HepG2 (cell line): ENCODE measurements at regions not wholly inside any gene's neighbourhood (a gene's known extent, or its start where the extent isn't known, plus 50 kb on each side); places are given as distances from the start of the nearest gene placed in this dataset.

Source experiments
- NBN ChIP-seq: fragments of 450-650 bp; conservative IDR thresholded peaks from 2 replicates; pipeline ENCODE4 v1.6.1; 2017
- POLR2AphosphoS5 ChIP-seq: IDR thresholded peaks from 2 replicates; pipeline ENCODE4 v1.6.1; 2012; ENCODE audit warnings: low read depth, low read length
- PPARG ChIP-seq: conservative IDR thresholded peaks from 2 replicates; pipeline ENCODE4 v1.6.1; 2016; ENCODE audit warnings: missing biosample characterization, missing genetic modification reagents
- ZNF263 ChIP-seq: sonication (generic); formaldehyde crosslinking; IDR thresholded peaks from 2 replicates; pipeline ENCODE4 v1.4.0; 2020; ENCODE audit warnings: missing genetic modification reagents
- TF ChIP-seq, protein P1 (sequence below): sonication (generic); formaldehyde crosslinking; IDR thresholded peaks from 2 replicates; pipeline ENCODE4 v1.4.0; 2020; ENCODE audit warnings: missing genetic modification reagents
- TF ChIP-seq, protein P2 (sequence below): IDR thresholded peaks from 2 replicates; pipeline ENCODE4 v1.6.1; 2012; ENCODE audit warnings: inconsistent platforms

- TF ChIP-seq, protein P1, sequence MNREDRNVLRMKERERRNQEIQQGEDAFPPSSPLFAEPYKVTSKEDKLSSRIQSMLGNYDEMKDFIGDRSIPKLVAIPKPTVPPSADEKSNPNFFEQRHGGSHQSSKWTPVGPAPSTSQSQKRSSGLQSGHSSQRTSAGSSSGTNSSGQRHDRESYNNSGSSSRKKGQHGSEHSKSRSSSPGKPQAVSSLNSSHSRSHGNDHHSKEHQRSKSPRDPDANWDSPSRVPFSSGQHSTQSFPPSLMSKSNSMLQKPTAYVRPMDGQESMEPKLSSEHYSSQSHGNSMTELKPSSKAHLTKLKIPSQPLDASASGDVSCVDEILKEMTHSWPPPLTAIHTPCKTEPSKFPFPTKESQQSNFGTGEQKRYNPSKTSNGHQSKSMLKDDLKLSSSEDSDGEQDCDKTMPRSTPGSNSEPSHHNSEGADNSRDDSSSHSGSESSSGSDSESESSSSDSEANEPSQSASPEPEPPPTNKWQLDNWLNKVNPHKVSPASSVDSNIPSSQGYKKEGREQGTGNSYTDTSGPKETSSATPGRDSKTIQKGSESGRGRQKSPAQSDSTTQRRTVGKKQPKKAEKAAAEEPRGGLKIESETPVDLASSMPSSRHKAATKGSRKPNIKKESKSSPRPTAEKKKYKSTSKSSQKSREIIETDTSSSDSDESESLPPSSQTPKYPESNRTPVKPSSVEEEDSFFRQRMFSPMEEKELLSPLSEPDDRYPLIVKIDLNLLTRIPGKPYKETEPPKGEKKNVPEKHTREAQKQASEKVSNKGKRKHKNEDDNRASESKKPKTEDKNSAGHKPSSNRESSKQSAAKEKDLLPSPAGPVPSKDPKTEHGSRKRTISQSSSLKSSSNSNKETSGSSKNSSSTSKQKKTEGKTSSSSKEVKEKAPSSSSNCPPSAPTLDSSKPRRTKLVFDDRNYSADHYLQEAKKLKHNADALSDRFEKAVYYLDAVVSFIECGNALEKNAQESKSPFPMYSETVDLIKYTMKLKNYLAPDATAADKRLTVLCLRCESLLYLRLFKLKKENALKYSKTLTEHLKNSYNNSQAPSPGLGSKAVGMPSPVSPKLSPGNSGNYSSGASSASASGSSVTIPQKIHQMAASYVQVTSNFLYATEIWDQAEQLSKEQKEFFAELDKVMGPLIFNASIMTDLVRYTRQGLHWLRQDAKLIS, result no peak
- TF ChIP-seq ZNF263 (CRISPR knock-in tag), result no peak
- TF ChIP-seq POLR2AphosphoS5, result no peak
- no peak for TF ChIP-seq NBN
- TF ChIP-seq PPARG (CRISPR knock-in tag), result no peak
- TF ChIP-seq, protein P2, sequence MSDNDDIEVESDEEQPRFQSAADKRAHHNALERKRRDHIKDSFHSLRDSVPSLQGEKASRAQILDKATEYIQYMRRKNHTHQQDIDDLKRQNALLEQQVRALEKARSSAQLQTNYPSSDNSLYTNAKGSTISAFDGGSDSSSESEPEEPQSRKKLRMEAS, result no peak
Observed at GRCh38 chr14:76933515-76933914, 95.0 kb downstream of the IRF2BPL start.
